Astrocyte (in vitro differentiated cells and primary cell): ENCODE measurements at regions not wholly inside any gene's neighbourhood (a gene's known extent, or its start where the extent isn't known, plus 50 kb on each side); places are given as distances from the start of the nearest gene placed in this dataset.

Source experiments
- DNase-seq: peaks from one replicate; pipeline ENCODE4 v3.0.0-alpha.2; 2010; ENCODE audit warnings: low read depth
- FAIRE-seq: peaks from 2 replicates; lab custom pipeline; 2011; peaks lifted over from hg19 to GRCh38; lab: Jason Lieb, UNC
- H2AFZ ChIP-seq: 2 replicates; pipeline ENCODE4 v1.6.0; 2012; ENCODE audit warnings: low read depth, low read length, inconsistent platforms
- H3K27ac ChIP-seq: 2 replicates; pipeline ENCODE4 v1.5.1; 2011; ENCODE audit warnings: low read depth, low read length, inconsistent platforms
- H3K27me3 ChIP-seq: 2 replicates; pipeline ENCODE4 v1.6.0; 2011; ENCODE audit warnings: low read length, inconsistent platforms; ENCODE audit not compliant: insufficient read depth
- H3K36me3 ChIP-seq: 2 replicates; pipeline ENCODE4 v1.5.1; 2011; ENCODE audit warnings: low read length, inconsistent platforms; ENCODE audit not compliant: insufficient read depth
- H3K4me1 ChIP-seq: 2 replicates; pipeline ENCODE4 v1.5.1; 2011; ENCODE audit warnings: low read length, inconsistent platforms; ENCODE audit not compliant: insufficient read depth
- H3K4me2 ChIP-seq: 2 replicates; pipeline ENCODE4 v1.6.0; 2012; ENCODE audit warnings: low read length, inconsistent platforms
- H3K4me3 ChIP-seq: 2 replicates; pipeline ENCODE4 v1.5.1; 2011; ENCODE audit warnings: low read depth, mild to moderate bottlenecking, low read length, inconsistent platforms; ENCODE audit not compliant: insufficient read depth
- H3K79me2 ChIP-seq: 2 replicates; pipeline ENCODE4 v1.6.0; 2012; ENCODE audit warnings: mild to moderate bottlenecking, low read length, inconsistent platforms; ENCODE audit not compliant: insufficient read depth
- H3K9ac ChIP-seq: 2 replicates; pipeline ENCODE4 v1.6.0; 2012; ENCODE audit warnings: mild to moderate bottlenecking, low read length, inconsistent platforms
- H3K9me3 ChIP-seq: 2 replicates; pipeline ENCODE4 v1.5.1; 2012; ENCODE audit warnings: low read depth, mild to moderate bottlenecking, low read length, inconsistent platforms; ENCODE audit not compliant: insufficient read depth
- H4K20me1 ChIP-seq: 2 replicates; pipeline ENCODE4 v1.6.0; 2012; ENCODE audit warnings: low read length, inconsistent platforms; ENCODE audit not compliant: insufficient read depth
- H3K27ac Mint-ChIP-seq: one replicate; pipeline ENCODE4 v1.8.0; 2021; ENCODE audit warnings: mild to moderate bottlenecking, mixed read lengths; ENCODE audit not compliant: unreplicated experiment
- H3K27me3 Mint-ChIP-seq: one replicate; pipeline ENCODE4 v1.8.0; 2021; ENCODE audit warnings: low read depth, mixed read lengths; ENCODE audit not compliant: unreplicated experiment
- H3K36me3 Mint-ChIP-seq: one replicate; pipeline ENCODE4 v1.8.0; 2021; ENCODE audit warnings: low read depth, mixed read lengths; ENCODE audit not compliant: unreplicated experiment
- H3K4me1 Mint-ChIP-seq: one replicate; pipeline ENCODE4 v1.8.0; 2021; ENCODE audit warnings: low read depth, mixed read lengths; ENCODE audit not compliant: unreplicated experiment
- H3K4me3 Mint-ChIP-seq: one replicate; pipeline ENCODE4 v1.8.0; 2021; ENCODE audit warnings: mild to moderate bottlenecking, moderate library complexity, mixed read lengths; ENCODE audit not compliant: unreplicated experiment
- H3K9me3 Mint-ChIP-seq: one replicate; pipeline ENCODE4 v1.8.0; 2021; ENCODE audit warnings: mild to moderate bottlenecking, mixed read lengths; ENCODE audit not compliant: unreplicated experiment
- CTCF ChIP-seq: IDR thresholded peaks from 2 replicates; pipeline ENCODE4 v1.5.1; 2011; ENCODE audit warnings: low read depth, mild to moderate bottlenecking, inconsistent platforms, low read length, moderate library complexity; ENCODE audit not compliant: insufficient read depth
- EZH2 ChIP-seq: IDR thresholded peaks from 2 replicates; pipeline ENCODE4 v1.6.1; 2012; ENCODE audit warnings: mild to moderate bottlenecking, low read length, inconsistent platforms; ENCODE audit not compliant: insufficient read depth

- H3K27ac Mint-ChIP-seq: no peak overlapping the region
These were observed 63.4 kb upstream of the FUT8 start for GRCh38 chr14:65349100-65349499.

GRCh38 chr14:65351493-65352194 lies 60.9 kb upstream of the FUT8 start:
- H3K27ac Mint-ChIP-seq: no peak overlapping the region
- Histone ChIP-seq H4K20me1 (no peaks in the 10 kb centered on the region), H3K4me1 (peaks cover 9% of the 10 kb centered on the region), H3K4me3 (no peak overlapping the region), H3K27ac (no peak overlapping the region), H3K79me2 (no peaks in the 10 kb centered on the region), H3K36me3 (no peaks in the 10 kb centered on the region), H3K27me3 (no peaks in the 10 kb centered on the region), H2AFZ (no peak overlapping the region), H3K9ac (no peak overlapping the region), H3K4me2 (no peak overlapping the region), H3K9me3 (no peaks in the 10 kb centered on the region)
- DNase-seq (no peak), FAIRE-seq (no peak)
- TF ChIP-seq CTCF: no peak
- TF ChIP-seq EZH2: no peak
- H3K9me3 Mint-ChIP-seq: peaks cover 7% of the 10 kb centered on the region
- H3K4me1 Mint-ChIP-seq: peaks cover 5% of the 10 kb centered on the region
- H3K4me3 Mint-ChIP-seq: no peak overlapping the region
- peaks cover 10% of the 10 kb centered on the region for H3K27me3 Mint-ChIP-seq
- H3K36me3 Mint-ChIP-seq: no peaks in the 10 kb centered on the region

More at GRCh38 chr14:65349100-65349499, 63.4 kb upstream of the FUT8 start:
- Mint-ChIP-seq H3K4me3 (no peak overlapping the region), H3K9me3 (peaks cover 7% of the 10 kb centered on the region), H3K36me3 (no peaks in the 10 kb centered on the region), H3K4me1 (peaks cover 3% of the 10 kb centered on the region), H3K27me3 (peaks cover 11% of the 10 kb centered on the region)
- Histone ChIP-seq H3K27me3 (no peaks in the 10 kb centered on the region), H3K9me3 (no peaks in the 10 kb centered on the region), H3K79me2 (no peaks in the 10 kb centered on the region), H3K4me2 (no peak overlapping the region), H3K4me1 (no peaks in the 10 kb centered on the region), H3K27ac (no peak overlapping the region), H3K9ac (no peak overlapping the region), H3K4me3 (no peak overlapping the region), H2AFZ (no peak overlapping the region), H3K36me3 (no peaks in the 10 kb centered on the region), H4K20me1 (no peaks in the 10 kb centered on the region)
- no peak for FAIRE-seq
- TF ChIP-seq EZH2 (no peak), CTCF (no peak)
- DNase-seq: no peak

GRCh38 chr14:65352964-65353530 lies 59.5 kb upstream of the FUT8 start:
- Mint-ChIP-seq H3K27me3 (peaks cover 8% of the 10 kb centered on the region), H3K9me3 (peaks cover 7% of the 10 kb centered on the region), H3K4me3 (no peak overlapping the region), H3K4me1 (peaks cover 2% of the 10 kb centered on the region), H3K36me3 (no peaks in the 10 kb centered on the region), H3K27ac (no peak overlapping the region)
- H2AFZ ChIP-seq: no peak overlapping the region
- H3K27ac ChIP-seq: no peak overlapping the region
- TF ChIP-seq EZH2 (no peak), CTCF (no peak)
- H3K36me3 ChIP-seq: no peaks in the 10 kb centered on the region
- no peak overlapping the region for H3K4me3 ChIP-seq
- peaks cover 13% of the 10 kb centered on the region for H3K4me1 ChIP-seq
- H3K4me2 ChIP-seq: no peak overlapping the region
- H4K20me1 ChIP-seq: no peaks in the 10 kb centered on the region
- no peaks in the 10 kb centered on the region for H3K27me3 ChIP-seq
- FAIRE-seq (no peak), DNase-seq (no peak)
- H3K9ac ChIP-seq: no peak overlapping the region
- H3K9me3 ChIP-seq: no peaks in the 10 kb centered on the region
- H3K79me2 ChIP-seq: no peaks in the 10 kb centered on the region
